ENCODE measurements at regions not wholly inside any gene's neighbourhood (a gene's known extent, or its start where the extent isn't known, plus 50 kb on each side); places are given as distances from the start of the nearest gene placed in this dataset.

- no TSS peak for BruUV-seq (replicated peaks)
- no peak for TF ChIP-seq CTCF (IDR thresholded peaks at IDR 0.05; ENCODE audit: unreplicated experiment)
- Mint-ChIP-seq H3K27ac (ENCODE audit: low read depth, unreplicated experiment) (no peak overlapping the region), H3K4me1 (ENCODE audit: insufficient read depth, unreplicated experiment) (no peaks in the 10 kb centered on the region), H3K27me3 (ENCODE audit: insufficient read depth, unreplicated experiment) (peaks cover 22% of the 10 kb centered on the region), H3K4me3 (ENCODE audit: unreplicated experiment) (no peak overlapping the region), H3K36me3 (ENCODE audit: insufficient read depth, unreplicated experiment) (no peaks in the 10 kb centered on the region), H3K9me3 (ENCODE audit: unreplicated experiment) (peaks cover 5% of the 10 kb centered on the region)
- no peak for DNase-seq (ENCODE audit: unreplicated experiment)
- intact Hi-C loops (cut with micrococcal nuclease): no loop called here
- POLR2A ChIA-PET: no interaction called here
- CTCF ChIA-PET: interaction anchor here (0.6 to 0.7 kb wide), 2 partner anchors 308 to 1169 kb away, joined by 3 read pairs; no protein-coding TSS in a partner anchor
These were observed 86.0 kb downstream of the GP2 start for GRCh38 chr16:20241321-20241720.

GRCh38 chr16:20236579-20237289 lies 90.6 kb downstream of the GP2 start:
- no peak for DNase-seq (ENCODE audit: unreplicated experiment)
- H3K36me3 Mint-ChIP-seq (ENCODE audit: insufficient read depth, unreplicated experiment): no peaks in the 10 kb centered on the region
- no TSS peak for BruUV-seq (replicated peaks)
- peaks cover 5% of the 10 kb centered on the region for H3K9me3 Mint-ChIP-seq (ENCODE audit: unreplicated experiment)
- intact Hi-C loops (cut with micrococcal nuclease): no loop called here
- H3K27ac Mint-ChIP-seq (ENCODE audit: low read depth, unreplicated experiment): no peak overlapping the region
- no peaks in the 10 kb centered on the region for H3K4me1 Mint-ChIP-seq (ENCODE audit: insufficient read depth, unreplicated experiment)
- ChIA-PET POLR2A (no interaction called here), CTCF (interaction anchor here (0.9 to 1.8 kb wide), 3 partner anchors 63 to 330 kb away, joined by 3 to 6 read pairs (median 6); no protein-coding TSS in a partner anchor)
- H3K4me3 Mint-ChIP-seq (ENCODE audit: unreplicated experiment): no peak overlapping the region
- TF ChIP-seq CTCF (IDR thresholded peaks at IDR 0.05; ENCODE audit: unreplicated experiment): no peak
- peaks cover 40% of the 10 kb centered on the region for H3K27me3 Mint-ChIP-seq (ENCODE audit: insufficient read depth, unreplicated experiment)

GRCh38 chr16:20225228-20225733 lies 102.0 kb downstream of the GP2 start:
- BruUV-seq (replicated peaks): no TSS peak
- H3K27me3 Mint-ChIP-seq (ENCODE audit: insufficient read depth, unreplicated experiment): peaks cover 21% of the 10 kb centered on the region
- no peak for DNase-seq (ENCODE audit: unreplicated experiment)
- intact Hi-C loops (cut with micrococcal nuclease): no loop called here
- POLR2A ChIA-PET: interaction anchor here (0.6 kb wide), 1 partner anchor 243 kb away, joined by 3 read pairs; no protein-coding TSS in a partner anchor
- H3K4me1 Mint-ChIP-seq (ENCODE audit: insufficient read depth, unreplicated experiment): no peaks in the 10 kb centered on the region
- CTCF ChIA-PET: interaction anchor here (1.0 kb wide), 1 partner anchor 159 kb away, joined by 3 read pairs; no protein-coding TSS in a partner anchor
- H3K36me3 Mint-ChIP-seq (ENCODE audit: insufficient read depth, unreplicated experiment): no peaks in the 10 kb centered on the region
- no peak overlapping the region for H3K4me3 Mint-ChIP-seq (ENCODE audit: unreplicated experiment)
- TF ChIP-seq CTCF (IDR thresholded peaks at IDR 0.05; ENCODE audit: unreplicated experiment): no peak
- H3K27ac Mint-ChIP-seq (ENCODE audit: low read depth, unreplicated experiment): no peak overlapping the region
- H3K9me3 Mint-ChIP-seq (ENCODE audit: unreplicated experiment): no peaks in the 10 kb centered on the region

GRCh38 chr16:20221208-20221607 lies 106.1 kb downstream of the GP2 start:
- BruUV-seq (replicated peaks): no TSS peak
- Mint-ChIP-seq H3K4me3 (ENCODE audit: unreplicated experiment) (no peak overlapping the region), H3K4me1 (ENCODE audit: insufficient read depth, unreplicated experiment) (no peaks in the 10 kb centered on the region), H3K9me3 (ENCODE audit: unreplicated experiment) (no peaks in the 10 kb centered on the region), H3K27me3 (ENCODE audit: insufficient read depth, unreplicated experiment) (peaks cover 21% of the 10 kb centered on the region), H3K27ac (ENCODE audit: low read depth, unreplicated experiment) (no peak overlapping the region), H3K36me3 (ENCODE audit: insufficient read depth, unreplicated experiment) (peaks cover 6% of the 10 kb centered on the region)
- no peak for DNase-seq (ENCODE audit: unreplicated experiment)
- CTCF ChIA-PET: interaction anchor here (0.9 kb wide), 1 partner anchor 163 kb away, joined by 3 read pairs; no protein-coding TSS in a partner anchor
- POLR2A ChIA-PET: no interaction called here
- intact Hi-C loops (cut with micrococcal nuclease): no loop called here
- no peak for TF ChIP-seq CTCF (IDR thresholded peaks at IDR 0.05; ENCODE audit: unreplicated experiment)
